ENCODE measurements at regions not wholly inside any gene's neighbourhood (a gene's known extent, or its start where the extent isn't known, plus 50 kb on each side); places are given as distances from the start of the nearest gene placed in this dataset.

DNA sequence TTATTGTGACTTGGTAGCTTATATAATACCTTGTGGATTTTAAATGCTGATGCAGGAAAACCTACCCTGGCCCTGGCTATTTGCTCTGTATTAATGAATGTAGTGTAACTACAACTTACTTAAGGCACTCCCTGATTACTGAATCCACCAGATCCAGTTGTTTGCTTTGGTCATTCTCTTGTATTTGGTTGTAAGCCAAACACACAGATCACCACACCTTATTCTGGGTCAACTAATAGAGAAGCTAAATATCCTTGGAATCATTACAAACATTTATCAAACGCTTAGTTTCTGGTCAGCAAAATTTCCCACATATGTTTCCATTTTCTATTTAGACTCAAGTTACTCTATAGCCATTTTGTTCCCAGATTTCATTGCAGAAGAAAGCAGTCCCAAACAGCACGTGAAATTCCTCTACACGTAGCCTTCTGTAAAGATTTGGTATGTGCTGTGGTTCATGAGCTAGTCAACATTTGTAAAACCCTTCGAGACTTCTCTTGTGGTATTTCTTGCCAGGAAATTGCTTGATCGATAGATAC, 322.6 kb downstream of the MEX3B start:
- TF ChIP-seq, protein P1, sequence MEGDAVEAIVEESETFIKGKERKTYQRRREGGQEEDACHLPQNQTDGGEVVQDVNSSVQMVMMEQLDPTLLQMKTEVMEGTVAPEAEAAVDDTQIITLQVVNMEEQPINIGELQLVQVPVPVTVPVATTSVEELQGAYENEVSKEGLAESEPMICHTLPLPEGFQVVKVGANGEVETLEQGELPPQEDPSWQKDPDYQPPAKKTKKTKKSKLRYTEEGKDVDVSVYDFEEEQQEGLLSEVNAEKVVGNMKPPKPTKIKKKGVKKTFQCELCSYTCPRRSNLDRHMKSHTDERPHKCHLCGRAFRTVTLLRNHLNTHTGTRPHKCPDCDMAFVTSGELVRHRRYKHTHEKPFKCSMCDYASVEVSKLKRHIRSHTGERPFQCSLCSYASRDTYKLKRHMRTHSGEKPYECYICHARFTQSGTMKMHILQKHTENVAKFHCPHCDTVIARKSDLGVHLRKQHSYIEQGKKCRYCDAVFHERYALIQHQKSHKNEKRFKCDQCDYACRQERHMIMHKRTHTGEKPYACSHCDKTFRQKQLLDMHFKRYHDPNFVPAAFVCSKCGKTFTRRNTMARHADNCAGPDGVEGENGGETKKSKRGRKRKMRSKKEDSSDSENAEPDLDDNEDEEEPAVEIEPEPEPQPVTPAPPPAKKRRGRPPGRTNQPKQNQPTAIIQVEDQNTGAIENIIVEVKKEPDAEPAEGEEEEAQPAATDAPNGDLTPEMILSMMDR (conservative IDR thresholded peaks at IDR 0.05 in 1 of 2, IDR thresholded peaks at IDR 0.05 in 1 of 2; ENCODE audit: extremely low read depth in 1 of 2, insufficient read depth in 1 of 2, low read depth in 1 of 2, low read length in 2 of 2) = no peak
- TF ChIP-seq EZH2 (IDR thresholded peaks at IDR 0.05; ENCODE audit: borderline replicate concordance, low read length) = no peak
